ENCODE measurements at regions not wholly inside any gene's neighbourhood (a gene's known extent, or its start where the extent isn't known, plus 50 kb on each side); places are given as distances from the start of the nearest gene placed in this dataset.

- TF ChIP-seq GABPA (IDR thresholded peaks at IDR 0.05; ENCODE audit: low read depth) (no peak), CTCF (IDR thresholded peaks at IDR 0.05) (no peak), RCOR1 (IDR thresholded peaks at IDR 0.05; ENCODE audit: low read length) (no peak), TEAD4 (IDR thresholded peaks at IDR 0.05; ENCODE audit: borderline replicate concordance, insufficient read depth) (no peak), FOXJ3 (CRISPR knock-in tag; IDR thresholded peaks at IDR 0.05) (no peak), MXI1 (IDR thresholded peaks at IDR 0.05; ENCODE audit: low read depth, low read length) (no peak), FOSL2 (IDR thresholded peaks at IDR 0.05; ENCODE audit: borderline replicate concordance, low read depth) (no peak)
Observed at GRCh38 chr5:66472010-66472409, 124.2 kb upstream of the MAST4 start (continued).

- ChIA-PET POLR2A (no interaction called here), CTCF (no interaction called here)
- TF ChIP-seq TAF1 (IDR thresholded peaks at IDR 0.05; ENCODE audit: borderline replicate concordance, low read depth, low read length) (no peak), GATA2 (CRISPR knock-in tag; IDR thresholded peaks at IDR 0.05) (no peak), POLR2AphosphoS5 (IDR thresholded peaks at IDR 0.05; ENCODE audit: low read depth, low read length) (no peak), FOXJ3 (CRISPR knock-in tag; IDR thresholded peaks at IDR 0.05) (no peak), MEF2A (IDR thresholded peaks at IDR 0.05; ENCODE audit: borderline replicate concordance, low read depth) (no peak), ELF1 (IDR thresholded peaks at IDR 0.05) (no peak), FOSL2 (IDR thresholded peaks at IDR 0.05; ENCODE audit: borderline replicate concordance, low read depth) (no peak), USF2 (IDR thresholded peaks at IDR 0.05; ENCODE audit: borderline replicate concordance, low read depth, low read length) (no peak), MAX (IDR thresholded peaks at IDR 0.05; ENCODE audit: low read depth) (no peak), SIN3A (IDR thresholded peaks at IDR 0.05; ENCODE audit: borderline replicate concordance, low read depth, low read length) (no peak), RFX5 (IDR thresholded peaks at IDR 0.05; ENCODE audit: low read length) (no peak)
- Histone ChIP-seq H3K79me2 (ENCODE audit: insufficient read depth) (no peaks in the 10 kb centered on the region), H3K9ac (no peak overlapping the region), H3K9me2 (no peaks in the 10 kb centered on the region), H3F3A (replicated peaks; ENCODE audit: insufficient read depth) (no peaks in the 10 kb centered on the region), H3K9me3 (no peaks in the 10 kb centered on the region), H3K27ac (ENCODE audit: low read depth in 2 of 2, low read length in 1 of 2) (no peak overlapping the region), H3K4me3 (ENCODE audit: low read depth in 2 of 2, low read length in 1 of 2) (no peak overlapping the region), H3K4me1 (ENCODE audit: control insufficient read depth in 1 of 2, insufficient read depth in 2 of 2, low read depth in 1 of 2, low read length in 1 of 2) (no peaks in the 10 kb centered on the region), H3K4me2 (no peak overlapping the region), H3K36me3 (replicated peaks in 1 of 2; ENCODE audit: control insufficient read depth in 1 of 2, insufficient read depth in 2 of 2, low read length in 1 of 2) (no peaks in the 10 kb centered on the region), H3K27me3 (ENCODE audit: insufficient read depth) (no peaks in the 10 kb centered on the region), H4K20me1 (ENCODE audit: insufficient read depth) (no peaks in the 10 kb centered on the region), H2AFZ (ENCODE audit: low read depth) (no peak overlapping the region)
- 63% methylated on average over 4 of the region's 4 CpGs for WGBS (ENCODE audit: low lambda C conversion rate)
- no peak for DNase-seq
Observed at GRCh38 chr5:66475731-66476130, 120.5 kb upstream of the MAST4 start.
